GM13976 (cell line): ENCODE measurements at regions not wholly inside any gene's neighbourhood (a gene's known extent, or its start where the extent isn't known, plus 50 kb on each side); places are given as distances from the start of the nearest gene placed in this dataset.

Source experiments
- DNase-seq: peaks from one replicate; pipeline ENCODE4 v3.0.0; 2012; ENCODE audit warnings: low spot score
- CTCF ChIP-seq: IDR thresholded peaks from 2 replicates; pipeline ENCODE4 v1.5.1; 2012; ENCODE audit warnings: borderline replicate concordance, mild to moderate bottlenecking; ENCODE audit not compliant: insufficient read depth; ENCODE audit errors: extremely low read depth, missing control alignments, control extremely low read depth
- in situ Hi-C: fragments of 300-500 bp; cut with MboI; formaldehyde crosslinking; loops from one replicate; pipeline ENCODE4 v1.12.0; 2022; ENCODE audit warnings: low sequenced_read_pairs, mixed read lengths, inconsistent platforms; ENCODE audit not compliant: unreplicated experiment

- TF ChIP-seq CTCF: no peak
- in situ Hi-C loops: no loop called here
- no peak for DNase-seq
Measured at GRCh38 chr7:130831322-130831721, 97.3 kb upstream of the KLF14 start.

GRCh38 chr7:130831817-130832481 is 97.9 kb upstream of the KLF14 start:
- DNase-seq: peak; percentile 67
- in situ Hi-C loops: no loop called here
- peak; percentile 46 for TF ChIP-seq CTCF

GRCh38 chr7:130838738-130839137 is 104.7 kb upstream of the KLF14 start:
- peak; percentile 47 for DNase-seq
- in situ Hi-C loops: no loop called here
- TF ChIP-seq CTCF: no peak

- in situ Hi-C loops: no loop called here
- TF ChIP-seq CTCF: no peak
- DNase-seq: no peak
Measured at GRCh38 chr7:130840599-130840998, 106.6 kb upstream of the KLF14 start.

GRCh38 chr7:130841416-130841815 is 107.4 kb upstream of the KLF14 start:
- TF ChIP-seq CTCF: no peak
- in situ Hi-C loops: no loop called here
- DNase-seq: no peak

- in situ Hi-C loops: no loop called here
- DNase-seq: no peak
- TF ChIP-seq CTCF: no peak
Measured at GRCh38 chr7:130843703-130844102, 109.7 kb upstream of the KLF14 start.
